Left lobe of liver (tissue), 2 donors: ENCODE measurements at regions not wholly inside any gene's neighbourhood (a gene's known extent, or its start where the extent isn't known, plus 50 kb on each side); places are given as distances from the start of the nearest gene placed in this dataset.
"Not testable (repeated sequence)": the region's sequence is repeated elsewhere in the genome, so short reads cannot be mapped to it uniquely, and the experiment has no call there.

Source experiments
- ATAC-seq: fragments of 200-7000 bp; cut with Tn5 transposase; one replicate; pipeline ENCODE4 v1.9.1; 2020; ENCODE audit warnings: mild to moderate bottlenecking, moderate library complexity
- DNase-seq: peaks from one replicate; pipeline ENCODE4 v3.0.0-alpha.2; 2020; ENCODE audit warnings: low spot score
- donor health status: DM: no; HTN: no; CAD: no; lungs with moderate emphysema.
- donor health status: DM: no; HTN: yes; CAD: no.

- ATAC-seq, result no peak
- no peak for DNase-seq
These were observed 88.3 kb upstream of the ANTXRL start for GRCh38 chr10:46198516-46198915.

GRCh38 chr10:46202405-46202804 lies 84.4 kb upstream of the ANTXRL start:
- not testable (repeated sequence) for ATAC-seq

GRCh38 chr10:46204482-46205102 lies 82.2 kb upstream of the ANTXRL start:
- ATAC-seq, DNase-seq: not testable (repeated sequence)

More at GRCh38 chr10:46202405-46202804, 84.4 kb upstream of the ANTXRL start:
- DNase-seq, result not testable (repeated sequence)

GRCh38 chr10:46210427-46210826 lies 76.4 kb upstream of the ANTXRL start:
- not testable (repeated sequence) for ATAC-seq, DNase-seq

GRCh38 chr10:46215426-46215825 lies 71.4 kb upstream of the ANTXRL start:
- DNase-seq (no peak), ATAC-seq (no peak)

GRCh38 chr10:46216003-46216634 lies 70.7 kb upstream of the ANTXRL start:
- DNase-seq (no peak), ATAC-seq (no peak)

- ATAC-seq (no peak), DNase-seq (peak; percentile 42)
These were observed 69.7 kb upstream of the ANTXRL start for GRCh38 chr10:46216836-46217751.

- ATAC-seq (no peak), DNase-seq (no peak)
These were observed 68.9 kb upstream of the ANTXRL start for GRCh38 chr10:46217752-46218453.

GRCh38 chr10:46218921-46219320 lies 67.9 kb upstream of the ANTXRL start:
- ATAC-seq, result no peak
- no peak for DNase-seq

- not testable (repeated sequence) for ATAC-seq, DNase-seq
These were observed 67.3 kb upstream of the ANTXRL start for GRCh38 chr10:46219431-46219990.

- ATAC-seq (no peak), DNase-seq (no peak)
These were observed 66.6 kb upstream of the ANTXRL start for GRCh38 chr10:46220187-46220586.

GRCh38 chr10:46220872-46221538 lies 65.8 kb upstream of the ANTXRL start:
- peak; percentile 34 for ATAC-seq
- peak; percentile 44 for DNase-seq

GRCh38 chr10:46222364-46222935 lies 64.3 kb upstream of the ANTXRL start:
- DNase-seq (no peak), ATAC-seq (no peak)

GRCh38 chr10:46223064-46223480 lies 63.7 kb upstream of the ANTXRL start:
- no peak for DNase-seq
- no peak for ATAC-seq

- DNase-seq (no peak), ATAC-seq (no peak)
These were observed 63.0 kb upstream of the ANTXRL start for GRCh38 chr10:46223626-46224413.

GRCh38 chr10:46224414-46224682 lies 62.4 kb upstream of the ANTXRL start:
- DNase-seq (no peak), ATAC-seq (no peak)

GRCh38 chr10:46225597-46225996 lies 61.2 kb upstream of the ANTXRL start:
- DNase-seq (no peak), ATAC-seq (no peak)

- ATAC-seq (no peak), DNase-seq (no peak)
These were observed 60.6 kb upstream of the ANTXRL start for GRCh38 chr10:46226232-46226631.

GRCh38 chr10:46226900-46227558 lies 59.8 kb upstream of the ANTXRL start:
- no peak for ATAC-seq
- DNase-seq, result peak; percentile 43
